ENCODE measurements at regions not wholly inside any gene's neighbourhood (a gene's known extent, or its start where the extent isn't known, plus 50 kb on each side); places are given as distances from the start of the nearest gene placed in this dataset.

GRCh38 chr3:139120086-139121056 lies 75.7 kb upstream of the PRR23C start:
- Histone ChIP-seq H3K79me2 (ENCODE audit: insufficient read depth, low read length) (no peaks in the 10 kb centered on the region), H4K20me1 (ENCODE audit: insufficient read depth, low read length) (no peaks in the 10 kb centered on the region), H3K4me1 (ENCODE audit: insufficient read depth, low read length, severe bottlenecking) (no peaks in the 10 kb centered on the region), H3K27ac (ENCODE audit: low read depth, low read length, poor library complexity, severe bottlenecking) (no peak overlapping the region), H3K9me3 (ENCODE audit: low read length) (no peaks in the 10 kb centered on the region), H3K36me3 (ENCODE audit: insufficient read depth, low read length) (no peaks in the 10 kb centered on the region), H3K9ac (ENCODE audit: low read length) (no peak overlapping the region), H3K4me3 (ENCODE audit: low read depth, low read length, poor library complexity, severe bottlenecking) (no peak overlapping the region), H3K27me3 (ENCODE audit: insufficient read depth, low read length) (no peaks in the 10 kb centered on the region), H2AFZ (ENCODE audit: low read length) (no peak overlapping the region), H3K9me2 (ENCODE audit: low read depth, low read length) (no peaks in the 10 kb centered on the region), H3F3A (ENCODE audit: insufficient read depth, low read length) (no peaks in the 10 kb centered on the region), H3K4me2 (ENCODE audit: low read length) (no peak overlapping the region)
- TF ChIP-seq EZH2 (IDR thresholded peaks at IDR 0.05; ENCODE audit: borderline replicate concordance, low read length): no peak
- TF ChIP-seq CTCF (IDR thresholded peaks at IDR 0.05; ENCODE audit: low read length): no peak

DNA sequence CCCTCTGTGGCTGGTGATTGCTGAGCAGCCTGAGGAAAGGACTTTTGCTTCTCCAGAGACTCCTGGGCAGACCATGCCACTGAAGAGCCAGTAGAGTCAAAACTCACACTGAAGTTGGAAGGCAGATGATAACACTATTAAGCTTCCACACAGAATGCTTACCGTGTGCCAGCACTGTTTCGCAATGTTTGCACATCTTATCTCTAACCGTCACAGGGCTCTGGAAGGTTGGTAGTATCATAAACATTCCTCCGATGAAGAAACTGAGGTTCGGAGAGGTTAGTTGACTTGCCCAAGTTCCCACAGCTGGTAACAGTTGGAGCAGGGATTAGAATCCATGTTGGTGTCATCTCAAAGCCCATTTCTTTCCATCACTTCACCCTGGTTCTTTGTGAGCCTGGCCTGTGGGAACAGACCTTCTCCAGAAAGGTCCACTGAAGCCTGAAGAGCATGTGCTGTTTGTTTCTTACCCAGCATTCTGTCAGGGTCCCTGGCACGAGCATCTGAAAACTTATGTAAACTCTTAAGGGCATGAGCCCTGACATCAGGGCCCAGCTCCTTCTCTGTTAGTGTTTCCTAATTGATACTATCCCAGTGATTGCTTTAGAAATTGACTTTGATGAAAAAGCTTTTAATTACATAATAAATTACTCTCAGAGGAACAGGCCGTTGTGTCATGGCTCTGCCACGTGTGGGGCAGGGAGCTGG lies 77.0 kb upstream of the PRR23C start:
- Histone ChIP-seq H3K4me3 (ENCODE audit: low read depth, low read length, poor library complexity, severe bottlenecking) (no peak overlapping the region), H3K4me2 (ENCODE audit: low read length) (no peak overlapping the region), H3K27me3 (ENCODE audit: insufficient read depth, low read length) (no peaks in the 10 kb centered on the region), H3K36me3 (ENCODE audit: insufficient read depth, low read length) (no peaks in the 10 kb centered on the region), H3F3A (ENCODE audit: insufficient read depth, low read length) (no peaks in the 10 kb centered on the region), H3K9me3 (ENCODE audit: low read length) (no peaks in the 10 kb centered on the region), H3K9ac (ENCODE audit: low read length) (no peak overlapping the region), H3K79me2 (ENCODE audit: insufficient read depth, low read length) (no peaks in the 10 kb centered on the region), H4K20me1 (ENCODE audit: insufficient read depth, low read length) (no peaks in the 10 kb centered on the region), H3K4me1 (ENCODE audit: insufficient read depth, low read length, severe bottlenecking) (no peaks in the 10 kb centered on the region), H2AFZ (ENCODE audit: low read length) (no peak overlapping the region), H3K27ac (ENCODE audit: low read depth, low read length, poor library complexity, severe bottlenecking) (no peak overlapping the region), H3K9me2 (ENCODE audit: low read depth, low read length) (no peaks in the 10 kb centered on the region)
- TF ChIP-seq CTCF (IDR thresholded peaks at IDR 0.05; ENCODE audit: low read length): no peak
- no peak for TF ChIP-seq EZH2 (IDR thresholded peaks at IDR 0.05; ENCODE audit: borderline replicate concordance, low read length)

DNA sequence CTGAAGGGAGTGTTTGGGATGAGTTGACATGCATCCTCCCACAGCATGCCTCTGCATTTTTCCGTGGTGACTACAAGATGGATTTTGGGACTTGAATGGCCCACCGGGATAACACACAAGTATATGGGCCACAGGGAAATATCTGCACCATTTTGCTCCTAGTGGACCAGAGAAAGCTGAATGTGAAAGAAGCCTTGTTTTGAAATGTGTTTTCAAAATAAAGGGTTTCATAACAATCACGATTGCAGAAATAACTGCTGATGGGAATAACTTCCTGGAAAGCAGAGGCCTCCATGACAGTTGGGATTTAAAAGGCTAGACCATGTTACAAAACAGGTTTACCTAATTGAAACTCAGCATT lies 77.5 kb upstream of the PRR23C start:
- no peak overlapping the region for H3K4me2 ChIP-seq (ENCODE audit: low read length)
- H3K27ac ChIP-seq (ENCODE audit: low read depth, low read length, poor library complexity, severe bottlenecking): no peak overlapping the region
- H3K36me3 ChIP-seq (ENCODE audit: insufficient read depth, low read length): no peaks in the 10 kb centered on the region
- H3F3A ChIP-seq (ENCODE audit: insufficient read depth, low read length): no peaks in the 10 kb centered on the region
- H2AFZ ChIP-seq (ENCODE audit: low read length): no peak overlapping the region
- H3K9me3 ChIP-seq (ENCODE audit: low read length): no peaks in the 10 kb centered on the region
- H3K79me2 ChIP-seq (ENCODE audit: insufficient read depth, low read length): no peaks in the 10 kb centered on the region
- no peaks in the 10 kb centered on the region for H4K20me1 ChIP-seq (ENCODE audit: insufficient read depth, low read length)
- no peaks in the 10 kb centered on the region for H3K9me2 ChIP-seq (ENCODE audit: low read depth, low read length)
- H3K4me1 ChIP-seq (ENCODE audit: insufficient read depth, low read length, severe bottlenecking): no peaks in the 10 kb centered on the region
- no peak for TF ChIP-seq EZH2 (IDR thresholded peaks at IDR 0.05; ENCODE audit: borderline replicate concordance, low read length)
- TF ChIP-seq CTCF (IDR thresholded peaks at IDR 0.05; ENCODE audit: low read length): no peak
- H3K9ac ChIP-seq (ENCODE audit: low read length): no peak overlapping the region
- no peaks in the 10 kb centered on the region for H3K27me3 ChIP-seq (ENCODE audit: insufficient read depth, low read length)
- no peak overlapping the region for H3K4me3 ChIP-seq (ENCODE audit: low read depth, low read length, poor library complexity, severe bottlenecking)
